NCI-H446 treated with DMSO at 0.1 percent for 48 hours (cell line): ENCODE measurements at regions not wholly inside any gene's neighbourhood (a gene's known extent, or its start where the extent isn't known, plus 50 kb on each side); places are given as distances from the start of the nearest gene placed in this dataset.

Experiments
- DNase-seq: peaks from one replicate; lab custom pipeline; 2025; lab: John Stamatoyannopoulos, UW

DNA sequence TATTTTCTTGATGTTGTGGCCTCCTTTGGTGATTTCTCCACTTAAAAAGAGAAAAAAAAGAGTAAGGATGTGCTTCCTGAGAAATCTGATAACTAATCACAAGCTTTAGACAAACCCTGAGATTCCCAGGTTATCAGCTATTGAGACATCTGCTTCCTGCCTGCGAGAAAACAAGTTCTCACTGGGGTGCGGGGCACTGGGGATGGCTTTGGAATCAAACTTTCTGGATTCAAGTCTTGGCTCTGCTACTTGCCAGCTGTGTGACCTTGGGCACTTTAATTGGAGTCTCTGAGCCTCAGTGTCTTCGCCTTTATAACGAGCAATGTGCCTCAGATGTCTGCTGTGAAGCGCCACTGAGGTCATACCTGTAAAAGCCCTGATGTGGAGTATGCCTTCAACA is 152.5 kb upstream of the NAV2 start:
- no peak for DNase-seq

- DNase-seq, result no peak
Observed at GRCh38 chr11:19559746-19560145, 152.9 kb upstream of the NAV2 start.

DNA sequence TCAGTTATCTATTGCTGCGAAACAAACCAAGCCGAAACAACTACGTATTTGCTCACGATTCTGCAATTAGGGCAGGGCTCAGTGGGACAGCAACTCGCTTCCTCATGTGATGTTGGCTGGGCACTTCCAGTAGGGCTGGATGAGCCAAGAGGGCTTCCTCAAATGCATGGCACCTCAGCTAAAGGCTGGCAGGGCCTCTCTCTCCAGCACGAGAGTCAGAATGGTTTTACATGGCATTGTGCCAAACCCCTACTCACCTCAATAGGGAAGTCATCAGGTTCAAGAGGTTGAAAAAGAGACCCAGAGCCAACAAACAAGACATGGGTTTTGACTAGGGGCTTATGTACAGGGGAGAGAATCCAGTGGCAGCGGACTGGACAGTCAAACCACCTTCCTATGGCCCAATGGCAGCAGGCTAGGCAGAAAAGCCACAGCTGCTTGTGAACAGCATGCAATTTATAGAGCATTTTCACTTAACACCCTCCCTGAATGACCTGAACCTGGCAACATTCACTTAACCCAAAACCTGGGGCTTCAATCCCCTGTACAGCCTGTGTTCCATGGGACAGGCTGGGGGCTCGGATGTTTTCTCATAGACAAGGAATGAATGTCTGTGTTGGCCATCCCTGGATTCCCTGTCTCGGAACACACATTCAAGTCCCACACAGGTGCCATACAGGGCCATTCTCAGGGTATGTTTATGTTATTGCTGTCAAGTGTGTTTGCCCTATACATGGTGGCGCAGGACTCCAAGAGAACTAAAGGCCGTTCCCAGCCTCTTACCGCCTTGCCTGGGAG is 154.2 kb upstream of the NAV2 start:
- no peak for DNase-seq

DNA sequence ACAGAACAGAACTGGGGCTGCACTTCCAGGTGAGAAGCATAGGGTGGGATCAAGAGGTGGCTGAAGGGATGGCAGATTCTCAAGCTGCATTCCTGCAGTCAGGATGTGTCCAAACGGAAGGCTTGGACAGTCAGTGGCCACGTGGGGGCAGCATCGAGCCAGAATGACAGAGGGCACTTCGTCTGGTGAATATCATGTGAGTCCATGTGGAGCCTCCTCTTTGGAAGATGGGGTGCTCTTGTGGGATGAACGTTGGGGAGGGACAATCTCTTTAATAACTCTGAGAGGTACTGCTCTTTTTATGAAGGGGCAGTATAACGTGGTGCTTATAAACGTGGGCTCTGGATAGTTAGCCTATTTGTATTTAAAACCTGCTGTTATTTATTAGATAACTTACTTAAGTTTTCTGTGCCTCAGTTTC is 154.9 kb upstream of the NAV2 start:
- DNase-seq, result no peak

DNA sequence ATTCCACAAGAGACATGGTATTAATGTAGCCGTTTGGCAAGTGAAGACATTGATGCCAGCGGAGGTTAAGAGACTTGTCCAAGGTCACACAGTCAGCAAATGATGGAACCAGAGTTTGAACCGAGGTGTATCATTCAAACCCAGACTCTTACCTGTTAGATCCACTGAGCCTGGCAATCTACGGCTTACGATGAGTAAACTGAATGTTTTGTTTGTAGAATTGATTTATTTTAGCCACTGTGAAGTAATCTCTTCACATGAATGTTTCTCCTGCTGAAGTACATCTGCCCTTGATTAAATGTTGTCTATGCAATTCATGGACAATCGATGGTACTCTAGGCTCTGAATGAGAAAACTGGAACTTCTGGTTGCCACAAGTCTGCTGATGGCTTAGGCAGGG is 155.5 kb upstream of the NAV2 start:
- DNase-seq, result no peak

- no peak for DNase-seq
Observed at GRCh38 chr11:19555266-19555665, 157.4 kb upstream of the NAV2 start.

GRCh38 chr11:19553683-19554333 is 158.8 kb upstream of the NAV2 start:
- peak; percentile 60 for DNase-seq

GRCh38 chr11:19552656-19553260 is 159.9 kb upstream of the NAV2 start:
- DNase-seq, result no peak

GRCh38 chr11:19552161-19552560 is 160.5 kb upstream of the NAV2 start:
- peak; percentile 51 for DNase-seq

DNA sequence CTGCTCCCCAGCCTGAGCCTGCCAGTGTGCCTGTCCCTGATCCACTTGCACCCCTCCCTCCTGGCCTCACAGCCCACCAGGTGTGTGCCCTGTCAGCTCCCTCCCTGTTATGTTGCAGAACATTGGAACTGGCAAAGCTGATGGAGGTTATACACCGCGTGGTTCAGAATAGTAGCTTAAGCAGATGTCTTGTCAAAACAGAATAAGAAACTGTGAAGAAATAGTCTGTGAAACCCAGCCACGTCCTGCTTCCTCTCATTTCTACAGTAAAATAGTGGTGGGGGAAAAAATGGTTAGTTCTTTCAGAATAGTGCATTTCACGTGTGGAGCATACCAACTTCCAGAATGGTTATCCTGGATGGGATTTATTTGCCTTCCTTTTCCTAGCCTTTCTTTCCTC is 161.2 kb upstream of the NAV2 start:
- DNase-seq, result no peak

- no peak for DNase-seq
Observed at GRCh38 chr11:19547044-19547443, 165.6 kb upstream of the NAV2 start.

DNA sequence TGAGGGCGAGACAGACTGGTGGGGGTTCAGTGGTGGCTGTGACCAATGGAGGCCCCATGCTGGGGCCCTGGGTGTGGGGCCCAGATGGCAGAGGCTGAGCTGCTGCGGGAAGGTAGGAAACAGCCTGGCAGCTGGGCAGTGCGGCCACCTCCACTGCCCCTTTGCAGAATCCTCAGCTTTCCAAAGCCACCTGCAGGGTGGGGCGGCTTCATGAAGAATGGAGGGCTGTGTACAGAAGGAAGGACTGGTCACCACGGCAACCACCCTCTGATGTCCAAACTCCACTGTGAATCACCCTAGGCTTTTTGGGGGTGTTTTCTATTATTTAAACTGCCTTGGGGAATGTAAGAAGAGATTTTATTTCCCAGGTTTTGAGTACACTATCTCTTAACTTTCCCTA is 166.3 kb upstream of the NAV2 start:
- DNase-seq, result no peak

DNA sequence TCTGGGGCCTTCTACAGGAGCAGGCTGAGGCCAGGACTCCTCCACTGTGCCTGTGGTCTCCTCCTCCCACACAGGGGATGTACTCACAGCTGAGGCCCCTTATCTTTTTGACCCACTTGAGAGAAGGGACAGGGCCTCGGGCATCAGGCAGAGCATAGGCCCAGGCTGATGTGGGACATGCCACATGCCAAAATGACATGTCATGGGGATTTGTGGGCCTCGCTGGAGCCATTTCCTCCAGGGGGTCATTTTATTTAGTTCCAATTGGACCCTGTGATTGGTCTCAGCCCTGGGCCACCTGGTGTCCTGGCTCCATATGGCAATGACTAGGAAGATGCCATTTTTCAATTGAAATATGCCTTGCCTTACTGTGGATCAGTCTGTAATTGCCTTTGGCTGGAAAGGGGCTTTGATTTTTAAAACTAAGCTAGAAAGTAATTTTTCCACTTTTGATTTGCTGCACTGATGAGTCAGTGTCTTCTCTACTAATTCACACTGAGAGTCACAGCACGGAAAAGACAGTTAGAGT is 171.1 kb upstream of the NAV2 start:
- DNase-seq, result peak; percentile 57

- no peak for DNase-seq
Observed at GRCh38 chr11:19539861-19540260, 172.8 kb upstream of the NAV2 start.

- no peak for DNase-seq
Observed at GRCh38 chr11:19537803-19538453, 174.7 kb upstream of the NAV2 start.

GRCh38 chr11:19536131-19536530 is 176.5 kb upstream of the NAV2 start:
- peak; percentile 78 for DNase-seq

- DNase-seq, result no peak
Observed at GRCh38 chr11:19530505-19530904, 182.1 kb upstream of the NAV2 start.

DNA sequence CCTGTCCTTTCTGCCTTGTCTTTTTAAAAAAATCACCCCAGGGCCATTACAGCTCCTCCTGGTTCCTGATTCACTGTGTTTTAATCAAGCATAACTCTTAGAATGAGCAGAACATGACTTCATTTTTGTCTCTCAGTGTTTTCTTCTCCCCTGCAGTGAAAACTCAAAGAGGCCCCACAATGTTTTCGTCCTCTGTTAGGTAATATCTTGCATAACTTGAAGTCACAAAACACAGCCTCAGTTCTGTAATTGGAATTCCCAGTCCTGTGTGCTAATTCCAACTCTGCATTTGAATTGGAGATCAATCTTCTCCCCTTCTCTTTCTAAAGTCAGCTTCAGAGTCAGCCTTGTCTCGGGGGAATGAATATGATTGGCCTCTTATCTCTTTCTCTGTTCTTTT is 186.5 kb upstream of the NAV2 start:
- DNase-seq, result no peak

GRCh38 chr11:19525714-19526113 is 186.9 kb upstream of the NAV2 start:
- no peak for DNase-seq

- DNase-seq, result no peak
Observed at GRCh38 chr11:19525276-19525675, 187.4 kb upstream of the NAV2 start.

- DNase-seq, result peak; percentile 76
Observed at GRCh38 chr11:19524171-19524671, 188.4 kb upstream of the NAV2 start.

- no peak for DNase-seq
Observed at GRCh38 chr11:19520681-19521080, 192.0 kb upstream of the NAV2 start.
